KBM-7 (cell line): ENCODE measurements at regions not wholly inside any gene's neighbourhood (a gene's known extent, or its start where the extent isn't known, plus 50 kb on each side); places are given as distances from the start of the nearest gene placed in this dataset.
"Not testable (repeated sequence)": the region's sequence is repeated elsewhere in the genome, so short reads cannot be mapped to it uniquely, and the experiment has no call there.

Source experiments
- DNase-seq: peaks from one replicate; pipeline ENCODE4 v3.0.0-alpha.2; 2015
- in situ Hi-C: fragments of 300-500 bp; cut with MboI; formaldehyde crosslinking; loops from 2 replicates; pipeline ENCODE4 v1.14.3; 2020; ENCODE audit warnings: low sequenced_read_pairs, low pct_unique_long_range_greater_than_20kb, mixed read lengths

DNA sequence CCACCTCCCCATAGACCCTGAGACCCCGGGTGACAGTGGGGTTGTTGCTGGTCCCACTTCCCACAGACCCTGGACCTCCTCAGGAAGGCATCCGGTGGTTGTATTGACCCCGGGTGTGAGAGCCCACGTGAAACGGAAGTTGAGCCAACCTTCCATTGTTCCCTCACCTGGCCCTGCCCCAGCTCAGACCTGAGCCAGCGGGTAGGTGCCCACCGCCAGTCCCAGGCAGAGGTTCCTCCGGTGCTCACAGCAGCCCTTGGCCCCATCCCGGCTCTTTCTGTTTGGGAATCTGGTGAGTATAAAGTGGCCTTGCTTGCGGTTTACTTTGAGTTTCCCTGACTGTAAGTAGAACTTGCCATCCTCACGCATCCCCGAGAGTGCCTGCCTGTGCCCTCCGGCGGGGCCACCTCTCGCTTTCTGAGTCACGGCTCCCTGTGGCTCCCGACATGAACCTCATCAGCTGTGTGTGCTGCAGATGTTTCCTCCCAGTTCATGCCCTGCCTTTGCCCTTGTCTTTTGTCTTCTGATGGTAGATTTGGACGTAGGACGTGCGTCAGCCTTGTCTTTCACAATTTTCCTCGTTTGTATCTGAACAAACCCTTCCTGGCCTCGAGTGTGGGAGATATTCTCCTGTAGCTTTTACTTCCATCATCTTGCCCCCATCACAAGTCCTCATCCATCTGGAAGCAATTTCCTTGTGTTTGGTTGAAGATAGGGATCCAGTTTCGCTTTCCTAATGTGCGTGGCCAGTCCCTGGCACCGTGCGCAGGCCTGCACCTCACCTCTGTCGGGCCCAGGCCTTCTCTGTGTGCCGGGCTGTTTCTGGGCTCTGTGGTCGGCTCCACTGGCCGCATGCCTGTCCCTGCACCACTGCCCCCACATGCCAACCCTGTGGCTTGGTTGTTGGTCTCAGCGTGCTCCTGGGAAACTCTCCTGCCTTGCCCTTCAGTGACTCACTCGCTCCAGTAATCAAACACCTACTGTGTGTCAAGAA lies 76.0 kb downstream of the METRNL start:
- in situ Hi-C loops, result no loop called here
- no peak for DNase-seq

DNA sequence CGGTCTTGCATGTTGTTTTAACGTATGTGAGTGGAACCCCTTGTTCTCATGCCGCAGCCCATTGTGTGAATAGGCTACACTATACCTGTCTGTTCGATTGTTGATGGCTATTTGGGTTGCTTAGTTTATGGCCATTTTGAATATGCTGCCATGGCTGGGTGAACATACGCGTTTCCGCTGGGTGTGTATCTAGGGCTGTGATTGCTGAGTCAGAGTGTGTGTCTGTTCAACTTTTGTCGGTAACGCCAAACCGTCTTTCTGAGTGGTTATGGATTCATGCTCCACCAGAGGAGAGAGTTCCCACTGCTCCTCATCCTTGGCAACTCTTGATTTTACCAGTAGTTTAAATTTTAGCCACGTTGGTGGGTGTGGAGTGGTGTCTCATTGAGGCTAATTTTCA lies 77.0 kb downstream of the METRNL start:
- in situ Hi-C loops, result no loop called here
- no peak for DNase-seq

DNA sequence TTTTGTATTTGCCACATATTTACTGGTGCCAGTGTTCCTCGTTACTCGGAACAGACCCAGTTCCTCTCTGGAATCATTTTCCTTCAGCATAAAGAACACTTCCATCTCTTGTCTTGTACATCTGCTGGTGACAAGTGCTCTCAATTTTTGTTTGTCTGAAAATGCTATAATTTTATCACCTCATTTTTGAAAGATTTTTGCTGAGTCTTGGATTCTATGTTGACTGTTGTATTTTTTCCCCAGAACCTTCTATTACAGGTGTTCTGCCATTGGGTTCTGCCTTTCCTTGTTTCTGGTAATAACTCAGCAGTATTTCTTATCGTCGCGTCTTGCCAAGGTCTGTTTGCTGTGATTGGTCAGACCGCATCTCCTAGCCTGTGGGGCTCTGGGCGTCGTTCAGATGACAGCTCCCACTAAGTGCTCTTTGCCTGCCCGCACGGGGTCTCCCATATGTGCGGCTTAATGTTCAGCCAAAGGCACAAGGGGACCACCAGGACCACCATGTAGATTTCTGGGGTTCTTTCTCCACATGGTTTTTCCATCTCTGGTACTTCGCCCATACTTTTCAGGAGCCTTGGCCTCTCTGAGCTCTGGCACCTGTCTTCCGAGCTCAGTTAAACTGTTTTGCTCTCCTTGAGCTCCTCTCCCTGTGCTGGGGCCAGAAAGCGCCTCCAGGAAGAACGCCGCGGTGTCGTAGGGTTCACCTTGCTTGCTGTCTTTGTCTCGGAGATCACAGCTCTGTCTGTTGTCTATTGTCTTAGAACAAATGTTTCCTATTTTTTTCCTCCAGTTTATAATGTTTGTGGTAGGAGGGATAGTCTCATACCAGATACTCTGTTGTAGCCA lies 80.0 kb downstream of the METRNL start:
- no peak for DNase-seq
- in situ Hi-C loops, result no loop called here

DNA sequence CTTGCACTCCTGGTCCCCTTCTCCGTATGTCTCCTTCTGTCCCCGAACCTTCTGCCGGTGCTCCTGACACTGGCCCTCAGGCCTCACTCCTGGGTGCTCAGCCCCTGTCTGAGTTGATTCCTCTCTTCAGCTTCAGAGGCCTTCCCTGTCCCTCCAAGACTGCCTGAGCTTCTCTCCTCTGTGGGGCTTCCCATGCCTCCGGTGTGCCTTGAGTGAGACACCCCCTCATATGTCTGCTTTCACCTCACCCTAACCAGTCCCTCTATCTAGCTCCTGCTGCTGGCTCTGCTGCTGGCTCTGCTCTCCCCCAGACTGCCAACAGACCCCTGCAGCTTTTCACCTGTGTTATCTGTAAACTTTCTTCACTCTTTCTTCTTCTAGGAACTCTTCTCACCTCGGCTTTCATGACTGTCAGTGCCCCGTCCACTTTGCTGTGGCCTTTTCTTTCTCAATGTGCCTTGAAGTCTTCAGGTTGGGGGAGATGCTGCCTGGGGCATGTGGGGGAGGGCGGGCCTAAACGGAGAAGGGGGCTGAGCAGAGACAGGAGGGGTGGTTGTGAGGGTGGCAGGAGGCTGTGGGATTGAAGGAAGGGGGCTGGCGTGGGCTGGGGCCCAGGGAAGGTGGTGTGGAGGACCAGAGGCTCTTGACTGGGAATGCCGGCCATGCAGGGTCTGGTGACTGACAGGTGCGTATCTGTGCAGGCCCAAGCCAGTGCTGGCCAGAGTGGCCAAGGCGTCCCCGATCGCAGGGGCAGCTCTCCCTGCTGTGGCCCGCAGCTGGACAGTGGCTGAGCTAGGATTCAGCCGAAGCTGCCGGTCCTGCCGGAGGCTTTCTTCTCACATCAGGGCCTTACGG lies 81.3 kb downstream of the METRNL start:
- DNase-seq, result no peak
- in situ Hi-C loops, result no loop called here

DNA sequence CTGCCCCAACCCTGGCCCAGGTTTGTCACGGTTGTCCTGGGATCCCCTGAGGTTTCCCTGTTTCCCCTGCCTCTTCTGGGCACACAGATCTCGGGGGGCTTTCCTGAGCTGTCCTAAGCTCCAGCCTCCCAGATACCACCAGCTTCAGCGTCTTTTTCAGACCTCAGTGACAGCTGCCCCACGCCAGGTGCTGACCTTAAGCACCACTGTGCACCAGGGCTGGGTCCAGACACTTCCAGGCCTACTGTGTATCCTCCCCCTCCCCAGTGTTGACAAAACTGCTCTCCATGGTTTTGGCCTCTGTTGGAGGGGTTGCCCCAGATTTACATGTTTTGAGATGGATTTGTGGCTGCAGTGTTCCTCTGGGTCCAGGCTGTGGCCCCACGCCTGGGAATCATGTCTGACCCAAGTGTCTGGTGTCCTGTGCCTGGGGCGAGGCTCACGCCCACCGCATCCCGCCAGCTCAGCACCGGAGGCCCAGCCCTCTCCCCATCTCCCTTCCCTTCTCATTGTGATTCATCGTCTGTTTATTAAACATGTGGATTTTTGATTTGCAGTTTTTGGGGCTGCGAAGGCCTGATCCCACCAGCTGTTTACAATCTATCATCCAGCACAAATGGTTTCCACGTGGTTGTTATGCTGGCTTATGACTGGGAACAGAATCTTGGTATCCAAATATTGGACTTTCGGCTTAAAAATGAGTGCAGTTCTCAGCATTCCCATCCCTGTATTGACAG lies 82.1 kb downstream of the METRNL start:
- in situ Hi-C loops, result no loop called here
- no peak for DNase-seq

DNA sequence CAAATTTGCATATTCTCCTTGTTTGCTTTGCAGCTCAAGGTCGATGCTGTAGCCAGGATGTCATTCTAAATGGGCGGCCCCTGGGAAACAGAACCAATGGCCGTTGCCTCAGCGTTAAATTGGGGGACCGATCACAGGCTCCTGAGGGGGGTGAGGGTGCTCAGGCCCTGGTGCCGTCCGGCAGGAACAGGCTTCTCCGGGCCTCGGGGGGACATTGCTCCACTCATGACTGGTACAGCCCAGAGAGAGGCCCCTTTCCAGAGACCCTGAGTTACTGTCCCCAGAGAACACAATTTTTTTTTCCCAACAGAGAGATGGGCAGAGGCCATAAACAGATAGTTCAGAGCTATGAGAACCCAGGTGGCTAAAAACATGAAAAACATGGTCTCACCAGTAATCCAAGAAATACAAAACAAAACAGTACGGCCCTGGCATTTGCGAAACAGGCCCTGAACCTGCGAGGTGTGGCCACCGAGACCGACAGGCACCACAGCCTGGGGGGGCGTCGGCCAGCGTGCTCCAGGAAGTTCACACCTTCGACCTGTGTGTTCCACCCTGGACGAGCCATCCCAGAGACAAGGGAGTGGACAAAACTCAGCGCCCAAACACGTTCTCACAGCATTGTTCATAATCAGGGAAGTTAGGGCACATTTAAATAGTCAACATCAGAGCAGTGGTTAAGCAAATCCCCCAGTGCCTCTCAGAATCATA lies 82.8 kb downstream of the METRNL start:
- no peak for DNase-seq
- in situ Hi-C loops, result no loop called here

DNA sequence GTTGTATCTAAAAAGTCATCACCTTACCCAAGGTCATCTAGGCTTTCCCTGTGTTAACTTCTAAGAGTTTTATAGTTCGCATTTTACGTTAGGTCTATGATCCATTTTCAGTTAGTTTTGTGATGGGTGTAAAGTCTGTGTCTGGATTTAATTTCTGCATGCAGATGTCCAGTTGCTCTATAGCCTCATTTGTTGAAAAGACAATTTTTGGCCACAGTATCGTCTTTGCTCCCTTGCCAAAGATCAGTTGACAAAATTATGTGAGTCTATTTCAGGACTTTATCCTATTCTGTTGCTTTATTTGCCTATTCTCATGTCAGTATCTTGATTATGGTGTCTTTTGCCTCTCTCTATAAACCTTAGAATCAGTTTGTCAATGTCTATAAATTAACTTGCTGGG lies 85.1 kb downstream of the METRNL start:
- in situ Hi-C loops, result no loop called here

DNA sequence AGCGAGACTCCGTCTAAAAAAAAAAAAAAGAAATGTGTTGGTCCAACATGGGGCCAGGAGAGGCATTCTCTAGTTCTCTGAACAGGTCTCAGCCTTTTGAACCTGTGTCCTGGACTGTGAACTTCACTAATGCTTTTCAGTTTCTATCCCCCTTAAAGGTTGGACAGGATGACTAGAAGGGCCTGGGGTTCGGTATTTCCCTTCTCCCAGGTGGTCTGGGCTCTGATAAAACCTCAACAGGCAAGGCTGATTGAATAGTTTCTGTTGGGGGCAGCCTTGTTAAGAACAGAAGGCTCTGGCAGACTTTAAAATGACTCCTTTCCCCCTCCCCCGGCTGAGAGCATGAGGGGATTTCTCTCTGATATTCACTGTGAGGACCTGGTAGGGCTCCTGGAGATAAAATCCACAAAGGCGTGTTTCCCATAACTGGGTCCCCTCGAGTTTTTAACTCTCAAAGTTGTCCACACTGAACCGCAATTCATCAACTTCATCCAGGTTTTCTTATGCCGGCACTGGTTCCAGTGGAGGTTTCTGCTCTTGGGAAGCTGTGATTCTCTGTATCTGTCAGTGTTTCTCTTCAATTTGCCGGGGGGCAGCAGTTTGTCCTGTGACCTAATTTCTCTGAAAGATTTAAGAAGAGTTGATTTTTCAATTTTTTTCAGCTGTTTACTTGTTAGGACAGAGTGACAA lies 91.3 kb downstream of the METRNL start:
- DNase-seq, result no peak
- in situ Hi-C loops, result no loop called here

More for the DNA sequence above, 85.1 kb downstream of the METRNL start:
- DNase-seq, result no peak

DNA sequence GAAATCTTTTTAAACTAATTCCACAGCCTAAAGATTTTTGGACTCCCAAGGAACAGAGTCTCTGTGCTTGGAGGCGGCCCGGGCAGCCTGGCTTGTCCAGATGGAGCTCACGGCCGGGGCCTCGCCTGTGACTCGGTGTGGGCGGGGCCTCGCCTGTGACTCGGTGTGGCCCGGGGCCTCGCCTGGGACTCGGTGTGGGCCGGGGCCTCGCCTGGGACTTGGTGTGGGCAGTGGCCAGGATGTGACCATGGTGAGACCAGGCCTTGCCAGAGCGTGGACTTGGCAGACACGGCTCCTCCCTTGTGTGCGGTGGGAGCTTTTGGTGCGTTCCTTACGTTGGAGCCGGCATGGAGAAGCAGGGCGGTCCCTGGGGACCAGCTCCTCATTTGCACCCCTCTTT lies 92.3 kb downstream of the METRNL start:
- DNase-seq, result no peak
- in situ Hi-C loops, result no loop called here

DNA sequence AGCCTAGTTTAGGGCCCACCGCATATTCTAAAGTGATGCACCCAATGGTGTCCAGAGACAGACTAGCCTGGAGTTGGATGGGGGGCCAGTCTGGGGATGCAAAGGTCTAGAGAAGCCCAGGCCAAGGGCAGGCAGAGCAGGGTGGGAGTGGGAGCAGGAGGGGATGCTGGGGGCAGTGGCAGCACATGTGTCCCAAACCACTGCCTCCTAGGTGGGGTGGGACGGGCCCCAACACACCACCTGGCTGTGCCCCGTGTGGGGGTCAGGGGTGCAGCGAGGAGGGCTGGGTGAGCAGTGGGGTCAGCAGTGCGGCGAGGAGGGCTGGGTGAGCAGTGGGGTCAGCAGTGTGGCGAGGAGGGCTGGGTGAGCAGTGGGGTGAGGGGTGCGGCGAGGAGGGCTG lies 92.7 kb downstream of the METRNL start:
- in situ Hi-C loops, DNase-seq: not testable (repeated sequence)

DNA sequence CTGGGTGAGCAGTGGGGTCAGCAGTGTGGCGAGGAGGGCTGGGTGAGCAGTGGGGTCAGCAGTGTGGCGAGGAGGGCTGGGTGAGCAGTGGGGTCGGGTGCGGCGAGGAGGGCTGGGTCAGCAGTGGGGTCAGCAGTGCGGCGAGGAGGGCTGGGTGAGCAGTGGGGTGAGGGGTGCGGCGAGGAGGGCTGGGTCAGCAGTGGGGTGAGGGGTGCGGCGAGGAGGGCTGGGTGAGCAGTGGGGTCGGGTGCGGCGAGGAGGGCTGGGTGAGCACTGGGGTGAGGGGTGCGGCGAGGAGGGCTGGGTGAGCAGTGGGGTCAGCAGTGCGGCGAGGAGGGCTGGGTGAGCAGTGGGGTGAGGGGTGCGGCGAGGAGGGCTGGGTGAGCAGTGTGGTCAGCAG lies 93.2 kb downstream of the METRNL start:
- in situ Hi-C loops, DNase-seq: not testable (repeated sequence)

DNA sequence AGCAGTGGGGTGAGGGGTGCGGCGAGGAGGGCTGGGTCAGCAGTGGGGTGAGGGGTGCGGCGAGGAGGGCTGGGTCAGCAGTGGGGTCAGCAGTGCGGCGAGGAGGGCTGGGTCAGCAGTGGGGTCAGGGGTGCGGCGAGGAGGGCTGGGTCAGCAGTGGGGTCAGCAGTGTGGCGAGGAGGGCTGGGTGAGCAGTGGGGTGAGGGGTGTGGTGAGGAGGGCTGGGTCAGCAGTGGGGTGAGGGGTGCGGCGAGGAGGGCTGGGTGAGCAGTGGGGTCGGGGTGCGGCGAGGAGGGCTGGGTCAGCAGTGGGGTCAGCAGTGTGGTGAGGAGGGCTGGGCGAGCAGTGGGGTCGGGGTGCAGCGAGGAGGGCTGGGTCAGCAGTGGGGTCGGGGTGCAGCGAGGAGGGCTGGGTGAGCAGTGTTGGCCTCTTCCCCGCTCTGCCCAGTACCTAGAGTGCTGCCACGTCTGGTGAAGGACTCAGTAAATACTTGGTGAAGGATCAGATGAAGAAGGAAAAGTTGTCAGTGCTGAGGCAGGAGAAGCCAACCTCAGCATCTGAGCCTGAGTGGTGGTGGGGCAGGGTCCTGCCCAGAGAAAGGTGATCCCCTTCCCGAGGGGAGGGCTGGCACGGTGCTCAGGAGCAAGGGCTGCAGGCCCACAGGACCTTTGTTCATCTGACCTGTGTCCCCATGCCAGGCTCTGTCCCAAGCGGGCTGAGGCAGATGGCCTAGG lies 93.9 kb downstream of the METRNL start:
- DNase-seq, in situ Hi-C loops: not testable (repeated sequence)

DNA sequence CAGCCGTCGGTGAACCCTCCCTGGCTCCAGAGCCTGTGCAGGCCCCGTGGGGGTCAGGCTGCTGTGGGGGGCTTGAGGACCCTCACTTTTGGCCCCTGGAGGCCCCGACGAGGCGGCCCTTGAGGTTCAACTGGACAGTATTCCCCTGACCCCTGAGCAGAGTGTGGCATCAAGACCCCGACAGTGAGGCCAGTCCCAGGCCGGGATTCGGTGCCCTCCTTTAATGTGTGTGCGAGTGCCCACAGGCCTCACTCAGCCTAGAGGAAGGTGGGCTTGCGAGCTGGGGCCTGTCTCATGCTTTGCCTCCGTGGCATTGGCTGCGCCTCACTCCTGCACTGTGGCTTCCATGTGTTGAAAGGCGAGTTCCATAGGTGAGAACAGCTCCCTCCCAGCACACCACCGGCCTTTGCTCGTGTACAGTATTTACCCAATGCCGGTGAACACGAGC lies 94.5 kb downstream of the METRNL start:
- DNase-seq, result no peak
- in situ Hi-C loops, result no loop called here

DNA sequence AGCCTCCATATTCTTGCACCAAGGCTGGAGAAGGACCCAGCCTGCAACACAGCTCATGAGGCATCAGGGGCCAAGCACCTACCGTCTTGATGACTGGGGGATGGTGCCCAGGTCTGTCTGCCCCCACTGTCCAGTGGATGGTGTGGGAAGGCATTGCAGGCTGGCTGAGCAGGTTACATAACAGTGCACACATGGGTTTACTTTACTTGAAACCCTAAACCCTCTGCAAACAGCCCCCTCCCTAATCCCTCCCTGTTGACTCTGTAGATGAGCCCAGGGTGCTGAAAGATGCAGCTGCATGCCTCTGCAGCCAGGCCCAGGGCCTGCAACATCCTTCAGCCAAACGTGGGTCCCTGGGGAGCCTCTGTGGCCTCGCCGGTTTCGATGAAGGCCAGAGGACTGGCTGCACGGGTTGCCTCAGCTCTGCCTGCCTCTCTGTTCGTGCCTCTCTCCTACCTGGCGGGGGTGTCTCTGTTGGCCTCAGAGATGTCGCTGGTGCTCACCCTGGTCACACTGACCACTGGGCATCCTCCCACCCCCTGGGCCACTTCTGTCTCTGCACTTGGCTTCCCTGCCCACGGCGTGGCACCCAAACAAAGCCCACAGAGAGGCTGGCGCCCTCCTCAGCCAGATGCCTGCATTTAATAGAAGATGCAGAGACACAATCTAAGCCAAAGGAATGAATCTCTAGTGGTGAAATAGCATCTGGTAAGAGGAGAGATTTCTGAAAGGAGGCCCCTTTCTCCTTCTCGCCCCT lies 95.1 kb downstream of the METRNL start:
- in situ Hi-C loops, result no loop called here

DNA sequence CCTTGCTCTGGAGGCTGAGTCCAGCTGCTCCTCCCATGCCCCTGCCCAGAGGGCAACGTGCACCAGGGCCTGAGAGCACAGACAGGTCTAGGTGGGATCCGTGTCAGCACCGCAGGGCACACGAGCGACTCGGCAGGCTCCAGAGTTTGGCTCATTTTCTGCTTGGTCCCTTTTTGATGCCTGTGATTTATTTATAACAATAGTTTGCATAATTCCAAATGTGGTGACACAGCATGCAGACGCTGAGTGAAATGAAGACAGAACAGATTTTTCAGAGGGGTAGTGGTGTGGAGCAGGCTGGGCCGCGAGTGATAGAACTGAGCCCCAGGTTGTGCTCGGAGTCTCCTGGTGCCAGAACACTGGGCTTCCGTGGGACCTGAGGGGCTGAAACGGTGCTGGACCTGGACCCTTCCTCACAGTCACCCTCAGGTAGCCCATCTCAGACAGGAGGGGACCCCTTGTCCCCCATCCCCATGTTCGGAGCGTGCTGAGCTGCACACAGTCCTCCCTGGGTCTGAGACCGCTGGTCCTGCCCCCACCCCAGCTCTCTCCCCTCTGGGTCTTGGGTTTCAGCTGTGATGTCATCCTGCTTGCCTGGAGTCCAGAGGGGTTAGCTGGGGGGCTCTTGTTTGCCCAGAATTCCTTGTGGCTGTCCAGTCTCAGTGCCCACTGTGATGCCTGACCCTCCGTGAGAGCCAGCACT lies 95.9 kb downstream of the METRNL start:
- in situ Hi-C loops, result no loop called here
- DNase-seq, result no peak

More for the DNA sequence above, 95.1 kb downstream of the METRNL start:
- DNase-seq, result no peak
